Activated CD8-positive, alpha-beta T cell treated with anti-CD3 and anti-CD28 coated beads, Interleukin-2, amount 10 ng/mL, durations not matched to agents 7 days and 5 days (primary cell): ENCODE measurements at regions not wholly inside any gene's neighbourhood (a gene's known extent, or its start where the extent isn't known, plus 50 kb on each side); places are given as distances from the start of the nearest gene placed in this dataset.
"Not testable (repeated sequence)": the region's sequence is repeated elsewhere in the genome, so short reads cannot be mapped to it uniquely, and the experiment has no call there.

Source experiments
- ATAC-seq: fragments of 150-1000 bp; cut with Tn5 transposase; one replicate; pipeline ENCODE4 v1.10.0; 2021; ENCODE audit warnings: moderate library complexity
- CTCF ChIA-PET: fragments of 350-600 bp; sonication (Branson Sonifier 250); formaldehyde crosslinking; loops from one replicate; lab custom pipeline; 2021; ENCODE audit warnings: antibody characterized with exemption; lab: Charles Lee
- POLR2A ChIA-PET: fragments of 350-600 bp; sonication (Branson Sonifier 250); formaldehyde crosslinking; loops from one replicate; lab custom pipeline; 2021; ENCODE audit warnings: antibody characterized with exemption; lab: Charles Lee
- DNase-seq: peaks from one replicate; pipeline ENCODE4 v3.0.0-alpha.2; 2020
- H3K27ac Mint-ChIP-seq: one replicate; pipeline ENCODE4 v1.8.0; 2021; ENCODE audit warnings: mild to moderate bottlenecking, mixed read lengths
- H3K27me3 Mint-ChIP-seq: one replicate; pipeline ENCODE4 v1.8.0; 2021; ENCODE audit warnings: low read depth, mixed read lengths
- H3K36me3 Mint-ChIP-seq: one replicate; pipeline ENCODE4 v1.8.0; 2021; ENCODE audit warnings: low read depth, mixed read lengths
- H3K4me1 Mint-ChIP-seq: one replicate; pipeline ENCODE4 v1.8.0; 2021; ENCODE audit warnings: low read depth, mixed read lengths
- H3K4me3 Mint-ChIP-seq: one replicate; pipeline ENCODE4 v1.8.0; 2021; ENCODE audit warnings: mild to moderate bottlenecking, mixed read lengths
- H3K9me3 Mint-ChIP-seq: one replicate; pipeline ENCODE4 v1.8.0; 2022; ENCODE audit warnings: mixed read lengths; ENCODE audit not compliant: insufficient read depth

GRCh38 chr6:117761610-117762009 lies 86.3 kb downstream of the NUS1 start:
- POLR2A ChIA-PET, result no interaction called here
- CTCF ChIA-PET, result no interaction called here
- Mint-ChIP-seq H3K27ac (no peak overlapping the region), H3K4me3 (no peak overlapping the region), H3K27me3 (no peaks in the 10 kb centered on the region), H3K9me3 (peaks cover 13% of the 10 kb centered on the region), H3K4me1 (no peaks in the 10 kb centered on the region), H3K36me3 (no peaks in the 10 kb centered on the region)
- DNase-seq, result no peak
- no peak for ATAC-seq

DNA sequence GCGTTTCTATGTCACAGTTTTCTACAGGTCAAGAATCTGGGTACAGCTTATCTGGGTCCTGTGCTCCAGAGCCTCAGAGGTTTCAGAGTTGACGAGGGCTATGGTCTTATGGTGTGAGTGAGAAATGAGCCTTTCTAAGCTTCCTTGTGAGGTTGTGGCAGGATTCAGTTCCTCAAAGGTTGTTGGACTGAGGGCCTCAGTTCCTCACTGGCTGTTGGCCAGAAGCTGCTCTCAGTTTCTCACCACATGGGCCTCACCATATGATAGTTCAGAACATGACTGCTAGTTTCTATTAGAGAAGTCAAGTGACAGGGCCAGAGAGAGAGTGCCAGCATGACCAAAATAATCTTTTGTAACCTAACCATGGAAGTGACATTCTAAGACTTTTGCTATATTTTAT lies 96.1 kb downstream of the NUS1 start:
- H3K27me3 Mint-ChIP-seq, result peaks cover 5% of the 10 kb centered on the region
- no peak overlapping the region for H3K4me3 Mint-ChIP-seq
- H3K4me1 Mint-ChIP-seq, result no peaks in the 10 kb centered on the region
- H3K36me3 Mint-ChIP-seq, result no peaks in the 10 kb centered on the region
- ChIA-PET POLR2A (no interaction called here), CTCF (no interaction called here)
- H3K27ac Mint-ChIP-seq, result no peak overlapping the region
- DNase-seq, result no peak
- H3K9me3 Mint-ChIP-seq, result no peaks in the 10 kb centered on the region
- ATAC-seq, result no peak

DNA sequence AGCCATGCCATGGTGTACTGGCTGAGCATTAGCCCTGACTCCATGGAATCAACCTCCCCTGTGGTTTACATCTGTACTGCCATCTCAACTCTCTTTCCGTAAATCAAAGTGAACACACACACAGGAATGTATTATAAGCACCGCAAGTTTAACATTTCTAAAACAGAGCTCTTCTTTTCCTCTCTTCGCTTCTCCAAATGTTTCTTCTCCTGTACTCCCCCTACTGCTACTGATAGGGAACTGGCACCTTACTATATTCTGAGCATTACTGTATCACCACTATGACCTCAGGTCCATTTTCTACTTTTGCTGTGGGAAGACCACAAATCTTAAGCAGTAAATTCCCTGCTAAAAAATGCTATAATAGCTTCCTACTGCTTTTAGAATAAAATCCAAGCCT lies 101.2 kb downstream of the NUS1 start:
- no peaks in the 10 kb centered on the region for H3K36me3 Mint-ChIP-seq
- ChIA-PET CTCF (no interaction called here), POLR2A (no interaction called here)
- no peaks in the 10 kb centered on the region for H3K9me3 Mint-ChIP-seq
- ATAC-seq, result no peak
- no peak overlapping the region for H3K4me3 Mint-ChIP-seq
- no peak overlapping the region for H3K27ac Mint-ChIP-seq
- peaks cover 5% of the 10 kb centered on the region for H3K27me3 Mint-ChIP-seq
- DNase-seq, result no peak
- no peaks in the 10 kb centered on the region for H3K4me1 Mint-ChIP-seq

DNA sequence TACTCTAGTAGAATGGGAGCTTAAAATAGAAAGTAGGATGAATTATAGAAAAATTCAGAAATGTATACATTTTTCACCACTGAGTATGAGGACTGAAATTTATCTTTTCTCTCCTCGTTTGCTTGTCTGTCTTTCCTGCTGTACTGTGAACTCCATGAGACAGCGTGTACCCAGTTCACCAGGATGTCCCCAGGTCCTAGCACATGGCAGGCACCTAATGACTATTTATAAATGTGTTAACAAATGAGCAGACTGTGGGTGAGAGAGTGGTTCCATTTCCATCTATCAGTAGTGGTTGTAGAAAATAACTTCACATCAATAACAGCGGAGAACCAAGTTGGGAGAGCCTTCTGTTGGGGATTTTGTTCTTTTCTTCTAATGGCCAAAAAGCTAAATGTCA lies 106.3 kb downstream of the NUS1 start:
- ChIA-PET CTCF (no interaction called here), POLR2A (no interaction called here)
- Mint-ChIP-seq H3K4me1 (no peaks in the 10 kb centered on the region), H3K9me3 (no peaks in the 10 kb centered on the region), H3K36me3 (no peaks in the 10 kb centered on the region), H3K27ac (no peak overlapping the region), H3K4me3 (no peak overlapping the region), H3K27me3 (no peaks in the 10 kb centered on the region)
- ATAC-seq (no peak), DNase-seq (no peak)

GRCh38 chr6:117783279-117783678 lies 108.0 kb downstream of the NUS1 start:
- Mint-ChIP-seq H3K4me3 (no peak overlapping the region), H3K27me3 (no peaks in the 10 kb centered on the region), H3K9me3 (no peaks in the 10 kb centered on the region), H3K27ac (no peak overlapping the region), H3K36me3 (no peaks in the 10 kb centered on the region), H3K4me1 (no peaks in the 10 kb centered on the region)
- POLR2A ChIA-PET, result no interaction called here
- ATAC-seq, result no peak
- DNase-seq, result no peak
- CTCF ChIA-PET, result no interaction called here

DNA sequence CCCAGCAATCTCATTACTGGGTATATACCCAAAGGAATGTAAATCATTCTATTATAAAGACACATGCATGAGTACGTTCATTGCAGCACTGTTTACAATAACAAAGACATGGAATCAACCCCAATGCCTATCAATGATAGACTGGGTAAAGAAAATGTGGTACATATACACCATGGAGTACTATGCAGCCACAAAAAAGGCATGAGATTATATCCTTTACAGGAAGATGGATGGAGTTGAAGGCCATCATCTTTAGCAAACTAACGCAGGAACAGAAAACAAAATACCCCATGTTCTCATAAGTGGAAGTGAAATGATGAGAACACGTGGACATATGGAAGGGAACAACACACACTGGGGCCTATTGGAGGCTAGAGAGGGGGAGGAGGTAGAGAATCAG lies 115.7 kb downstream of the NUS1 start:
- Mint-ChIP-seq H3K27ac (no peak overlapping the region), H3K36me3 (no peaks in the 10 kb centered on the region), H3K27me3 (no peaks in the 10 kb centered on the region), H3K4me3 (no peak overlapping the region), H3K4me1 (no peaks in the 10 kb centered on the region), H3K9me3 (no peaks in the 10 kb centered on the region)
- ChIA-PET POLR2A (no interaction called here), CTCF (no interaction called here)
- DNase-seq, result no peak
- ATAC-seq, result no peak

DNA sequence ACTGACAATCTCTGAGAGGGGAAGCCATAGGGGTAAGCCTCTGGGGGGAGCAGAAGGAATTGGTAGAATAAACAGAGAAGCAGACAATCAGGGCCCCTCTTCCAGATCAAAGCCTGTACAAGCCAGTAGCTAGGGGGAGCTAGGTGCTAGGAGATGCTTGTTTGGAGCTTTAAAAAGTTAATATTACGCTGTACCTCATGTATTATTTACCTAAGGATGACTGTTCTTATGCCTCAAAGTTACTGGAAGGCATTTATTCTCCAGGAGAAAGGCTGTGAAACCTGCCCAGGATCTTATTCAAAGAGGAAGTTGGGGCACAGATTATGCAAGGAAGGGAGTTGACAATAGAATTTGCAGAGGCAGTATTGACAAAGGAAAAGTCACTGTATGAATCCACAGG lies 111.8 kb upstream of the SLC35F1 start:
- no peak for DNase-seq
- ATAC-seq, result no peak
- H3K4me1 Mint-ChIP-seq, result no peaks in the 10 kb centered on the region
- ChIA-PET POLR2A (interaction anchor here (0.6 kb wide), 1 partner anchor 122 kb away, joined by 3 read pairs; no protein-coding TSS in a partner anchor), CTCF (no interaction called here)
- H3K9me3 Mint-ChIP-seq, result no peaks in the 10 kb centered on the region
- H3K27me3 Mint-ChIP-seq, result no peaks in the 10 kb centered on the region
- no peak overlapping the region for H3K27ac Mint-ChIP-seq
- no peaks in the 10 kb centered on the region for H3K36me3 Mint-ChIP-seq
- no peak overlapping the region for H3K4me3 Mint-ChIP-seq

GRCh38 chr6:117798819-117799218 lies 108.2 kb upstream of the SLC35F1 start:
- CTCF ChIA-PET, H3K36me3 Mint-ChIP-seq, DNase-seq, H3K4me1 Mint-ChIP-seq, H3K27ac Mint-ChIP-seq, H3K4me3 Mint-ChIP-seq, ATAC-seq, H3K27me3 Mint-ChIP-seq, POLR2A ChIA-PET, H3K9me3 Mint-ChIP-seq: not testable (repeated sequence)

DNA sequence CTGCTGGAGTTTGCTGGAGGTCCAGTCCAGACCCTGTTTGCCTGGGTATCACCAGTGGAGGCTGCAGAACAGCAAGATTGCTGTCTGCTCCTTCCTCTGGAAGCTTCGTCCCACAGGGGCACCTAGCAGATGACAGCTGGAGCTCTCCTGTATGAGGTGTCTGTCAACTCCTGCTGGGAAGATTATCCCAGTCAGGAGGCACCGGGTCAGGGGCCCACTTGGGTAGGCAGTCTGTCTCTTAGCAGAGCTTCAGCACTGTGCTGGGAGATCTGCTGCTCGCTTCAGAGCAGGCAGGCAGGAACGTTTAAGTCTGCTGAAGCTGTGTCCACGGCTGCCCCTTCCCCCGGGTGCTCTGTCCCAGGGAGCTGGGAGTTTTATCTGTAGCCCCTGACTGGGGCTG lies 96.8 kb upstream of the SLC35F1 start:
- ATAC-seq (no peak), DNase-seq (no peak)
- Mint-ChIP-seq H3K9me3 (peaks cover 2% of the 10 kb centered on the region), H3K4me1 (no peaks in the 10 kb centered on the region), H3K27me3 (no peaks in the 10 kb centered on the region), H3K36me3 (no peaks in the 10 kb centered on the region), H3K27ac (no peak overlapping the region), H3K4me3 (no peak overlapping the region)
- POLR2A ChIA-PET, result no interaction called here
- CTCF ChIA-PET, result no interaction called here

DNA sequence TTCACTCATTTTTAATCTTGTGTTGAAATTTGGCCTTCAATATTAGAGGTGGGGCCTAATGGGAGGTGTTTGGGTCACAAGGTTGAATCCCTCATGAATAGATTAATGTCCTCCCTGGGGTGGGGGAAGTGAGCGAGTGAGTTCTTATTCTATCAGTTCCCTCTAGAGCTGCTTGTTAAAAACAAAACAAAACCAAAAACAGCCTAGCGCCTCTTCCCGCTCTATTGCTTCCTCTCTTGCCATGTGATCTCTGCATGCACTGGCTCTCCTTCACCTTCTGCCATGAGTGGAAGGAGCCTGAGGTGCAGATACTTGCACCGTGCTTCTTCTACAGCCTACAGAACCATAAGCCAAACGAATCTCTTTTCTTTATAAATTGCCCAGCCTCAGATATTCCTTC lies 89.6 kb upstream of the SLC35F1 start:
- no peak for ATAC-seq
- Mint-ChIP-seq H3K4me1 (no peaks in the 10 kb centered on the region), H3K27me3 (no peaks in the 10 kb centered on the region), H3K9me3 (peaks cover 8% of the 10 kb centered on the region), H3K4me3 (no peak overlapping the region), H3K27ac (no peak overlapping the region), H3K36me3 (no peaks in the 10 kb centered on the region)
- CTCF ChIA-PET, result no interaction called here
- POLR2A ChIA-PET, result no interaction called here
- DNase-seq, result no peak

- ATAC-seq (no peak), DNase-seq (no peak)
- H3K9me3 Mint-ChIP-seq, result peaks cover 8% of the 10 kb centered on the region
- H3K27me3 Mint-ChIP-seq, result no peaks in the 10 kb centered on the region
- POLR2A ChIA-PET, result no interaction called here
- no peak overlapping the region for H3K4me3 Mint-ChIP-seq
- no peaks in the 10 kb centered on the region for H3K4me1 Mint-ChIP-seq
- H3K27ac Mint-ChIP-seq, result no peak overlapping the region
- CTCF ChIA-PET, result no interaction called here
- H3K36me3 Mint-ChIP-seq, result no peaks in the 10 kb centered on the region
These were observed 89.1 kb upstream of the SLC35F1 start for GRCh38 chr6:117817992-117818391.

GRCh38 chr6:117818449-117818848 lies 88.6 kb upstream of the SLC35F1 start:
- H3K4me3 Mint-ChIP-seq, result no peak overlapping the region
- ATAC-seq (no peak), DNase-seq (no peak)
- no peak overlapping the region for H3K27ac Mint-ChIP-seq
- ChIA-PET POLR2A (no interaction called here), CTCF (no interaction called here)
- peaks cover 8% of the 10 kb centered on the region for H3K9me3 Mint-ChIP-seq
- H3K4me1 Mint-ChIP-seq, result no peaks in the 10 kb centered on the region
- no peaks in the 10 kb centered on the region for H3K27me3 Mint-ChIP-seq
- H3K36me3 Mint-ChIP-seq, result no peaks in the 10 kb centered on the region

DNA sequence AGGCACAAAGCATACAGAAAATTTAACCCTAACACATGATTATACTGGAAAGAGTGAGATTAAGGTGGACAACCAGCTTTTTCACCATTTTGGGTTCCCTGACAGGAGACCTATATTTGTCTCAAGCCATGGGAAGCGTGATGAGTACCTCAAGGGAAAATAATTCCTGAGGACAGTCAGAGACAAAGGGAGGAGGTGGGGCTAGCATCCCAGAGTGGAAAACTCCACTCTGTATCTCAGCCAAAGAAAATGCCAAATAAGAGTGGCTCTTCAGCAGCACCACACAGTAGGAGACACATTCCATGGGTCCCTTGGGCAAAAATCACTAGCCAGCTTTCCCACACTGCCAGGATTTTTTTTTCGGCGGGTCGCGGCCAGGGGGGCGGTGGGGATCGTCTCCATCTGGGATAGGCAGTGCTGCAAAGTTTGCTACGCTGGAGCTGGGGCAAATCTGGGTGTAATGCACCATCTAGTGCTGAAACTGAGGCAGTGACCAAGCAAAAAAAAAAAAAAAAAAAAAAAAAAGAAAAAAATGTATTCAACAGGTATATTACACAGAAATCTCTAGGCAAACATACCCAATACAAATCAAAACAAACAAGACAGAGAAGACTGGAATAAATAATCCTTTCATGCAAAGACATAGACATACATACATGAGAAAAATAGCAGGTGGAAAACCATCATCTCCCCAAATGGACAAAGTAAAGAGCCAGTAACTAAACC lies 77.3 kb upstream of the SLC35F1 start:
- ChIA-PET POLR2A (no interaction called here), CTCF (no interaction called here)
- H3K4me1 Mint-ChIP-seq, result no peaks in the 10 kb centered on the region
- no peak overlapping the region for H3K4me3 Mint-ChIP-seq
- ATAC-seq (no peak), DNase-seq (no peak)
- no peak overlapping the region for H3K27ac Mint-ChIP-seq
- H3K27me3 Mint-ChIP-seq, result peaks cover 6% of the 10 kb centered on the region
- no peaks in the 10 kb centered on the region for H3K9me3 Mint-ChIP-seq
- no peaks in the 10 kb centered on the region for H3K36me3 Mint-ChIP-seq
